NCI-H2171 treated with DMSO at 0.1 percent for 48 hours (cell line): ENCODE measurements at regions not wholly inside any gene's neighbourhood (a gene's known extent, or its start where the extent isn't known, plus 50 kb on each side); places are given as distances from the start of the nearest gene placed in this dataset.

Experiments used
- DNase-seq: peaks from one replicate; lab custom pipeline; 2025; lab: John Stamatoyannopoulos, UW

DNA sequence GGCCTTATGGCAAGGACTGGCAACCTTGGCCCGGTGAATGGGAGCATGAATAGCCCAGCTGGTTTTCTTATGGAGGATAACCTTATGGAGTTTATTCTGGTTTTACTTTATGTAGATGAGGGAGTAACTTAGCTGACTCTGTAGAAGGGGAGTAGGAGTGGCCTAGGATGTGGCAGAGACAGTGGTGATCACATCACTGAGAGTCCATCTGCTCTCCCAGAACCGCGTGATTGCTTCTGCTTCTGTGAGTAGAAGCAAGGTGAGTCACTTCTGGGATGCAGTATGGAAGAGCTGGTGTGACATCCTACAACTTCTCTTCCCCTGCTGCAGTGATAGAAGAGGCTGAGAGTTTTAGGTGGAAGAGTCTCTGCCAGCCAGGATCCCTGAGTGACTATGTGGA lies 129.2 kb downstream of the RPS24 start:
- peak; percentile 60 for DNase-seq

DNA sequence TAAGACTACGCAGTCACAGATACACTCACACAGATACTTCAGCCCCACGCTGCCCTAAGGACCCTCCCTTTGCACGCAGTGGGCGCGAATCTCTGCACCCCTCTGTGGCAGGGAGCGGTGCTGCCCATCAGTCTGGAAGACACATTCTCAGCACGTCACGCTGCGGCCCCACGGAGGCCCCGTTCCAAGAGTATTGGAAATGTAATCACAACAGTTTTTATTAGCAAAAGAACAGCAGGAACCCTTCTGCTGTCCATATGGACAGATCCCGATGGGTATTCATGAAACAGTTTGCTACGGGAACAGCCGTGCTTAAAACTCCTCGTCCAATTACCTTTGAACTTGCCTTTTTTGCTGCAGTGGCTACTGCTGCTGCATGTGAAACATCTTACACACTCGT lies 131.0 kb downstream of the RPS24 start:
- DNase-seq: peak; percentile 52

DNA sequence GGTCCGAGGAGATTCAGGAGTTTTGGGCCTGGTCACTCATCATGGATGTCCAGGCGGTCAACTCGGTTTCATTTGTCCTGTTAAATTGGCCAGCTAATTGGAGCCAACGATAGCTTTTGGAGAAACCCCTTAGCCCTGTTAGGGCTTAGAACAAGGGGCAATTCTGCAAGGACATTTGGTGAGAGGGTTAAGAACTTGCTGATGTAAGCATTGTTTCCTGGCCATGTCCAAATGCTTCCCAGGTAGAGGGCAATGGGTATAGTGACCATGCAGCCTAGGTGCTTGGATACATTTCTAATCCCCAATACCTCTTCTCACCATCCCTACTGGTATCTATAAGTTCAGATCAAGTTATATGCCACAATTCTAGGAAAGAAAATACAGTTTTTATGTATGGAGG lies 131.5 kb downstream of the RPS24 start:
- no peak for DNase-seq

DNA sequence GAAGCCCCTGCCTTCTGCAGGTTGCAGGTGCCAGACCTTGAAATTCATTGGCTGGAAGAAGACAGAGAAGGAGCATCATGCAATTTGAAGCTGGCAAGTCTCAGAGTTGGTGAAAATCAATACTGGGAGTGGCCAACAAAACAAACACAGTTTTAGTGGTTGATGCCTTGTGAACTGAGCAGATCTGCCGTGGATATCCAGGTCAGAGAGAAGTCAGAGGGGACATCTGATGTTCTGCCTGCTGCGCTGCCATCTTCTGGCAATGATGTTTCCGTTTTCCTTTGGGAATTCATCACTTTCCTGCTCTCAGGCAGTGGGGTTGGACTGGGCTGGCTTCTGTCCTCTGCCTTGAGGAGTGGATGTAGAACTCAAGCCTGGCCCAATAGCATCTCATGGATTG lies 132.0 kb downstream of the RPS24 start:
- DNase-seq: peak; percentile 86

DNA sequence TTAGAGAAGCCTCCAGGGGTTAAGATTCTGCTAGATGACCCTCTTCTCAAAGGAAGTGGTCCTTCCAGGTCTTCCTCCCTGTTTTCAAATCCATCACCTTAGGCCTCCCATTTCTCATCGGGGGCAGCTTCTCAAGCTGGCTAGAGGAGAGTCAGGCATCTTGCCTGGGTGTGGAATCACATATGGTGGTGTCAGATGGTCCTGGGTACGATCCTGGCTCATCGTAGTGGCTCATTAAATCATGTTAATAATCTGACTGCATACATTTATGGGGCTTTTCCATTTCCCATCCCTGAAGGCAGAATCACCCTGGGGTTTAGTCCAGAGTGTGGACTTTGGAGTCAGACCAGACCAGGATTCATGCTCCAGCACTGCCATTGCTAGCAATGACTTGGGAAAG lies 132.6 kb downstream of the RPS24 start:
- no peak for DNase-seq

DNA sequence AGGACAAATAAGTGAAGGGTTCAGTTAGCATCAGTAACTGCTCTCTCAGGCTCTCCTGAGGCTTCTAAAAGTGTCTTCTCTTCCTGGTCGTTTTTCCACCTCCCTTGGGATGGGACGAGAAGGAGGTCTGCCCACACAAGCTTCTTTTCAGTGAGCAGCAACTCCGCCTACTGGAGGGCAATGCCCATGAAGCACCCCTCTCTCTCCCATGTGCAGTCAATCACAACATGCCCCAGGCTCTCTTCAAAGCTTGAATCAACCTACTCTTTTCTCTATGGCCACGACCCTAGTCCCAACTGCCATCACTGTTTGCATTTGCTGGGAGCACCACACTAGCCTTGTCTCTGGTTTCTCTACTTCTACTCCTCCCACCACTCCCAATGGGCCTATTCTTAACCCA lies 135.6 kb downstream of the RPS24 start:
- no peak for DNase-seq

DNA sequence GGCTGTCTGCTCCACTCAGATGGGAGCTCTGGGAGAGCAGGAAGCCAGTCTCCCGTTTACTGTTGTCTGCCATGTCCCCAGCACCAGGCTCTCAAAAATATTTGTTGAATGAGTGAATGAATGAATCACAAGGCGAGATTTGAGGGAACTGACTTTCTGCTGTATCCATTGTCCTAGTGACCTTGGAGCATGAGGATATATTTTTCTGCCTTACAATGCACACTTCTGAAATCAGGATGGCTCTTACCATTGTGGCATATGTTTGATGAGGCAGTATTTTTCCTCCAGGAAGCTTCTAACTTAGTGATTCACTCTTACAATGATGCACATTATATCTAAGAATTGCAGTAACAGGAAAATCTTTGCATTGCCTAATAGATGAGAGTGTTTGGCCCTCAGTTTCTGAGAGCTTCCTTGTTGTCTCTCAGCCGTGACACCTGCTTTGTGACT lies 136.4 kb downstream of the RPS24 start:
- no peak for DNase-seq

DNA sequence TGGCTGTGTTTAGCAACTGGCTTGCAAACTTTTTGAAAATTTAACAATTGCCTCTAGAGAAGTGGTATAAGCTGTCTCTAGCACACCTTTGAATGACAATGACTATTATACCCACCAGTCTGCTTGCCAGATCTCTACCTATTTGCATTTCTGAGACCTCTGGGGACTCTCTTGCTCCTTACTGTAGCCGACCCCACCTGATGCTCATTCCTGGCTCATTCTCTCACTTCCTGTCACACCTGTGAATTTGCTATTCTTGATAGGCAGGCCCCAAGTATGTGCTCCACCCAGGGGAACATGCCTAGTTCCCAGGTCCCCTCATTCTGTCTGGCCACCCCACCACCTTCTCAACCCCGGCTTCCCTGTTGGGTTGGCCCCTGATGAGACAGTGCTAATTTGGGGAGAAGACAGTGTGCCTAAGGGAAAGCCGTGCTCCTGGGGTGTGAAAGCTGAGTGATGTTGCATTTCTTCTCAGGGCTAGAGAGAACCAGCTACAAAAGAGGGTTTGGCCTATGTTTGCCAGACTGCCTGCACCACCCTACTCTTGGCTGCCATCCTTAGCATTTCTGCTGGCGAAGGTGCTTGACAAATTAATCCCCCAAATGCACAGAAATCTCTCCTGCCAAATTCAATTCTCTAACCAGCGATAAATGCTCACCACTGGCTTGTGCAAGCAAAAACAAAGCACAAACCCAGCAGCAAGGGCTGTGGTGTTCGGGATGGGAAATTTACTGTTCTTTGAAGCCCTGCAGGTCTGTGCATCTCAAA lies 138.2 kb downstream of the RPS24 start:
- peak; percentile 19 for DNase-seq

DNA sequence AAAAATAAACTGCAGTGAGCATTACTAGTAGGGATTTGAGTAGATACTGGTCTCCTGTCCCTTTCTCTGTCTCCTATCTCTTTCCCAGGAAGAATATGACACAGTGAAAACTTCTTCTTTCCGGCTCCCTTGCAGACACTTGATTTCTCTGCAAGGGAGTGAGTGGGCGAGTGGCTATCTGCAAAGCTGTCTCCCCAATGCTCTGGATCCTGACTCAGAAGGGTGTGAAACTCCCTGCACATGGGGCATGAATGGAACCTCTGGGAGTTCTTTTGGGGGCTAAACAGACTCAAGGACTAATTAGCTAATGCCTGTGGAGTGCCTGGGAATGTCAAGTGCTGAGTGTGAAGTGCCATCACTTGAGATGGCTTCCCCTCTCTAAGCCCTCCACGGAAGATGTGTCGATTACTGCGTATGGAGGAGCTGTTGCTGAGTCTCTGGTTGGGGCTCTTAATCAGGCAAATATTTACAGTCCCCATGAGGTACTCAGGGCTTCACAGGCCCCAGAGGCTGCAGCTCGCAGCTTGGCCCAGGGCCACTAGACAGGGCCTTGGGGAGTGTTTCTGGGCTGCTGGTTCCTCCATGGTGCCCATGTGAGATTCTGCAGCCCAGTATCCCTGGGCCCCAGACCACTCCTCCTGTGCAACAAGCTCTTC lies 139.8 kb downstream of the RPS24 start:
- DNase-seq: no peak

DNA sequence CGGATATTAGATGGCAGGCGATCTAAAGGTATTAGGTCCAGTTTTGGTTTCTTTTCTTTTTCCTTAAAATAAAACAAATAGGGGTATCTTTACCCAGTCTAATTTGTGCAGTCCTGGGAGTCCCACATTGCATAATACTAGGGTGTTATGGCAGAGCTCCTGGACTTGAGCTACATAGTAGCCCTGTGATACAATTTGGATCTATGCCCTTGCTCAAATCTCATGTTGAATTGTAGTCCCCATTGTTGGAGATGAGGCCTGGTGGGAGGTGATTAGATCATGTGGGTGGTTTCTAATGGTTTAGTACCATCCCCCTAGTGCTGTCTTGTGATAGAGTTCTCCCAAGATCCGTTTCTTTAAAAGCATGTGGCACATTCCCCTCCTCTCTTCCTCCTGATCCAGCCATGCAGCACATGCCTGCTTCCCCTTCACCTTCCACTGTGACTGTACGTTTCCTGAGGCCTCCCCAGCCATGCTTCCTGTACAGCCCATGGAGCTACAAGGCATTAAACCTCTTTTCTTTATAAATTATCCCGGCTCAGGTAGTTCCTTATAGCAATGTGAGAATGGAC lies 141.9 kb downstream of the RPS24 start:
- no peak for DNase-seq

DNA sequence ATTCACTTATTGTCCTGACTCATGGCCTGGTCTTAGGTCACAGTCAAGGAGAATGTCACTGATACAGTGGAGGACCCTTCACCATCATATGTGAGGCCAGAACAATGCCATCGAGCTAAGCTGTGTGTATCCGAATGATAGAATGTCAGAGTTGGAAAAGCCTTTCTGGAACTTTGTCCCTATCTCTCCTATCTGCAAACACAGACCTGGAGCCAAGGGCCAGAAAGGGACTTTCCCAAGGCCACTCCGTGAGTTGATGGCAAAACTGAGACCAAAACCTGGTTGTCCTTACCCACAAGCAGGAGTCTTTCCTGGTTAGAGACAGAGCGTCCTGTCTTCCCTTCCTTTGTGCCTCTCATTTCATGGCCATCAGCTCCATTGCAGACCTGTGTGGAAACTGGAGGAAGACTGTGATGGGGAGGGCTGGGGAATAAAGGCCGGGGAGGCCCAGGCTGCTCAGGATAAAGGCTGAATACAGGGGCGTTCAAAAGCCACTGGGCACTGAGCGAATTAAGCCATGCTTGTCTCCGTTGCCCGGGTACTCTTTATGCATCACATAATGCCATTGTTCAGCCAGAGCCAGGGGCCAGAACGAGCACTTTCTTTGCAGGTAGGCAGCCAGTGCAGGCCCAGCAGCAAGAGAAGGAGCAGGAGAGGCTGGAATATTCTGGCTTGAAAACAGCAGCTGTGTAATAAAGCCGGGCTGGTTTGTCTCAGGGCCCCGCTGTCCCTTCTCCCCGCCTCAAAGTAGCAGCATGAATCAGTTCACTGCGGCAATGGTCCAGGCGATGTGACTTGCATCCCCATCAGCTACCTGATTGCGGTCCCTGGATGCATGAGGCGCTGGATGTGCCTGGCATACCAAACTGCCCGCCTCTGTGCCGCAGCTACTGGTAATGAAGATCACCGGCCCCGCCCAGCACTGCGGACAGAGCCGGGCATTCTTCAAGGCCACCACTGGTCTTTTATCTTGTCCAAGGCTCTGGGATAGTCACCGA lies 143.0 kb downstream of the RPS24 start:
- DNase-seq: no peak

DNA sequence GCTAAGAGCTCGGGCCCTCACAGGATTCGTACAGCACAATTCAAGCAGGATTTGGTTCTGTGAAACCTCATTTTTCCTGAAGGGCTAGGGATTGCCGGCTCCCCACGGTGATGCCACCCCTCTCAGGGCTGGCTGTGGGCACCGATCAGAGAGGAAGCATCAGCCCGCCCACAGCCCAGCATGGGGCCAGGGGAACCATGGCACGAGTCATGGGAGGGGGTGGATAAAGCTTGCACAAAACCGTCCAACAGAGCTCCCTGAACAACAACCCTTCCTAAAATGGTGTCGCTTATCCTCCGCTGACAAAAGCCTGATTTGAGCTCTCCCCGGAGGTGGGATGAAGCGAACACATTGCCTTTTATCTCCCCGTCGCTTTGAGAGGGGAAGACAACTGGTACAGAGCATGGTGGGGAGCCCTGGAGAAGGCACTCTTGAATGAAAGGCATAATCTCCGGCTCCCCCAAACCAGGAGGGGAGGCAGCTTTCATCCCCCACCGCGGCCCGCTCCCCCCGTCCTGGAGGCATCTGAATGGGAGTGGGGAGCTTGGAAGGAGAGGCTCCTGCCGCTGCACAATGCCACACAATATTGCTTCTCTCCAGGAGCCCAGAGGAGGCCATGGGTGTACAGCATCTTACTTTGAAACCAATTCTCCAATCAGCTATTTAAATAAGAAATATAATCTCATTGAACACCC lies 144.0 kb downstream of the RPS24 start:
- no peak for DNase-seq

DNA sequence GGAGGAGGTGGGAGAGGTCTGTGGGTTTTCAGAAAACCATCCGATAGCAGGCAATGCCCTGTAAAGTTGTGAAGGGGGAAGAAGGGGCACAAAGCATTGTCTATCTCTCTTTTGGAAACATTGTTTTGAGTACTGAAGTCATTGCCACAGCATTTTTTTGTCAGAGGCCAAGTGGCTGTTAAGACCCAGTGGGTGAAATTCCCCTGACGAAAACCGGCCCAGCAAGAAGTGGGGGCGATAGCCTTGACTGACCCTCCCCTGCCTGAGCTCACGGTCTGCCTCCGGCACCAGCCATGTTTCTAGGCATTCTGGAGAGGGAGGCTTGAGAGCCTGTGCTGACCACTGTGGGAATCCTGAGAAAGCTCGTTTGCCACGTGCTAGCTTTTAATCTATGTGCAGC lies 144.7 kb downstream of the RPS24 start:
- DNase-seq: no peak

DNA sequence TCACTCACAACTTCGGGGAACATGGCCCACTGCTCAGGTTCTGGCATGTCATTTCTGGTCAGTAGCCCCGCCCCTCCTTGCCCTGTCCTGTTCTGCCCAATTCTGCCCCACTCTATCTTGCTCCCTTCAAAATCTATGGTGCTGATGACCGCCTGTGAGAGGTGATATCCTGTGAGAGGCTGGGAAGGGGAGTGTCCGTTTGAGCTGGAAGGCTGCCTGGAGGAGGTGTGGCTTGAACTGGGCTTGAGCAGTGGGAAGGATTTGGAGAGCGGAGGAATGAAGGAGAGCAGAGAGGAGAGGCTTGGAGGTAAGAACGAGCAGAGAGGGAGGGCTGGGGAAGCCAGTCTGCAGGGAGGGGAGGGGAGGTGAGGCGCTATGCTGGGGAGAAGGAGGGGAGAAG lies 145.3 kb downstream of the RPS24 start:
- DNase-seq: no peak

DNA sequence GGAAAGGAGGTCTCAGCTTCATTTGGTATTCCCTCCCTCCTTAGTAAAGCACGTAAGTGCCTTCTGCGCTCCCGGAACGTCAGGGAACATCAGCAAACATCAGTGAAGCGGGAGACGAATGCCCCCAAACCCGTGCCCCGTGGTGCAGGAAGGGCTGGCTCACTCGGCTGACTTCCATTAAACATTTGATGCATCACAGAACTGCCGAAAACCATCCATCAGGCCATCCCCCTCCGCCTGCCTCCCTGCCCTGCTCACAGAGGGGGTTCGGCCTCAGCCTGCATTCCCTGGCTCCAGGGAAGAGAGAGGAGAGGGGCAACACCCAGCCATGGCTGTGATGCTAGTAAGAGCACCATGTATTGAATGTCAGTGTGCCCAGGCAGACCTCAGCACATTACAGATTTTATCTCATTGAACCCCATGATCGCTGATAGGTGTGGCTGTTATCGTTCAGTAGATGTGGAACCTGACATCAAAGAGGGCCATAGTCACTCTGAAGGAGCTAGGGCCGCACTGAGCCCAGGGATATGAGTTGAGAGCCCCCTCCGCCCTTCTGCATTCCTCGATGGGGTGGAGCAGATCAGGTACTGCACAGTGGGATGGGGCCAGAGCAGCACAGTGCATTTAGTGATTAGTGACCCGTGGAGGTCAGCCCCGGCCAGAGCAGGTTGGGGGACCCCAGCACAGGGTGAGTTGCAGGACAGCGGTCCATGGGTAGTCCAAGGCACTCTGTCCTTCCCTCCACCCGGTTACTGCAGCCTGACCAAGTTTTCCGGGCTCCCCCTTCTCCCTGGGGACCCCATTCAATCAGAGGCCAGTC lies 146.4 kb downstream of the RPS24 start:
- DNase-seq: no peak

DNA sequence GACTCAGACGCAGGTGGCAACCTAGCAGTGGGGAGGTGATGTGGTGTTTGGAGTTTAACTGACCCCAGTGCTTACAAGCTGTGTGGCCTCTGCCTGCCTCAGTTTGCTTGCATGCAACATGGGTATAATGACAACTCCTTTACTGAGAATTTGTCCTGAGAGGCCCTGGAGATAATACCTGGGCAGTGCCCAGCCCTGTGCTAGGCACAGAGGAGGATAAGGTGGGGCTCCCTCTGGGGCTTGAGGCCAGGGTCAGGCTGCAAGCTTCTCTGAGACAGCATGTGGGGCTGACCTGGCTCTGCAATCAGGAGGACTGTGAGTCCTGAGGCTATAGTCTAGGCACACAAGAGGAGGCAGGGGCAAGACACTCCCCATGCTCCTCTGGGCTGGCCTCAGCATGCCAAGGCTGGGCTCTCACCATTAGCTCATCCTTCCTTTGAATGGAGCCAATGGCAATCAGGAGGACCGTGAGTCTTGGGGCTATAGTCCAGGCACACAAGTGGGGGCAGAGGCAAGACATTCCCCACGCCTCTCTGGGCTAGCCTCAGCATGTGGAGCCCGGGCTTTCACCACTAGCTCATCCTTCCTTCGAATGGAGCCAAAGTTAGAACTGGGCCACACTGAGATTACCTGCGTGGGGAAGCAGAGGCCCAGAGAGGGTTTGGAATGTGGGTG lies 147.9 kb downstream of the RPS24 start:
- no peak for DNase-seq

DNA sequence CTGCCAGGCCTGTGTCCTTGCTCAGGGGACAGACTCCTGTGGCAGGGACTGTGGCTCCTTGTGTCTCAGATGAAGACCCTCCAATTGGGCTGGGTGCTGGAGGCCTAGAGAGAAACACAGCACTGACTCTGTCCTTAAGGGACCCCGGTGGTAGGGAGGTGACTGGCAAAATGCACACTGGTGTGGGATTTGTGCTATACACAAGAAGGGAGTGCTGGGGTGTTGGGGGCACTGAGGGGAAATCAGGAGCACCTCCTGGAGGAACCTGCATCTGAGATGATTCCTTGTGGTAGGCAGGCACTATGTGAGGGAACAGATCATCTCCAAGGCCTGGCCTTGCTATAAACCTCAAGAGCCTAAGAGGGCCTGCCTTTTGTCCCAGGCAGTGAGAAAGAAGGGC lies 149.2 kb downstream of the RPS24 start:
- no peak for DNase-seq

DNA sequence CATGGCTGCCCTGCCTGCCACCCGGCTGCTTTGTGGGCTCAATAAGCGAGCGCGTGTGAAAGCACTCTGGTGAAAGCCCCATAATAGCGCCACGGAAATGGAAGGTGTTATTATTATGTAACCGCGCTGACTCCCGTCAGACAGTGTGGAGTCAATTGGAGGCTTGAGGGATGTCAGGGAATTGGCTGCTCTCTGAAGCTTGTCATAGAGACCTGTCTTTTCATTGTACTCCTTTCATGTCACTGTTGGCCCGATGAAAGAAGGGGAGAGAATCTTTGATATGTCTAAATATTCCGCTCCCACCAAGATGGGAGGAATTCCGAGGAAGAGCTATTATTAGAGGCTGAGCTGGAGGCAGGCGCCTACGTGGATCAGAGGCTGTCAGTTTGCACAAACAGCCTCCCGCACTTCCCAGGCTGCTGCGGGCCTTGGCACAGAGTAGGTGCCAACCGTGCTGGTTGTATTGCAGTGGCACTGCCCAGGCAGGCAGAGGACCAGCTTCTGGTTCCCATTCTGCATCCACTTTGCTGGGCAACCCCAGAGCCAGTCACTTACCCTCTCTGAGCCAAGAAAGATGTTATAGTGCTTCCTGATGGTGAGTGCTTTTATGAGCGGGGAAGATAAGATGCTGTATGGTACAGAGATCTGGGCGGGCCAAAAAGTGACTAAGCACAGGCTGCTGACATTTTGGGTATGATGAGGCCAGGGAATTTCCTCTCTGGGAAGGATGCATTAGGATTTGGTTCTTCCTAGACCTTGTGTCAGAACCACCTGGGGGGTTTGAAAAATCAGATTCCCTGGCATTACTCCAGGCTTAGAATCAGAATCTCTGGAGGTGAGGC lies 151.4 kb downstream of the RPS24 start:
- DNase-seq: no peak

DNA sequence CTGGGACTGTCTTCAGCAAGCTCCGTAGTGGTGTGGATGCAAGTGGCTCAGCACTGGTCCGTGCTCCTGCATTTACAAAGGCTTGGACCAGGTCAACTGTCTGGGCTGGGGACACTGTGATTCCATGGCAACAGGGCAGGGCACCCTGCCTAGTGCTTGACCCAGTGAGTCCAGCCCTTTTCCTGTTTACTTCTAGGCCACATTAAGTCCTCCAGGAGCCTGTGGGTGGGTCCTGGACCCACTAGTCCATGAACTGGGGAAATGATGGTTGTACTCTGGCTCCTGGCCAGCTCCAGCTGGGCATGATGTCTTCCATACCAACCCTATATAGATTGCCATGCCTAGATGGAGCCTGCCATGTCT lies 152.0 kb downstream of the RPS24 start:
- DNase-seq: no peak
